Parathyroid adenoma (tissue), 2 donors: ENCODE measurements at regions not wholly inside any gene's neighbourhood (a gene's known extent, or its start where the extent isn't known, plus 50 kb on each side); places are given as distances from the start of the nearest gene placed in this dataset.

ENCODE experiments used
- H2AFZ ChIP-seq: fragments of 300-600 bp; sonication (generic); one replicate; pipeline ENCODE4 v1.7.0; 2017; ENCODE audit warnings: antibody characterized with exemption, mild to moderate bottlenecking
- H3K27ac ChIP-seq: fragments of 300-600 bp; sonication (generic); one replicate; pipeline ENCODE4 v1.7.0; 2017
- H3K27me3 ChIP-seq: fragments of 300-600 bp; sonication (generic); one replicate; pipeline ENCODE4 v1.7.0; 2017; ENCODE audit warnings: low read length; ENCODE audit not compliant: control insufficient read depth, insufficient read depth
- H3K36me3 ChIP-seq: fragments of 300-600 bp; sonication (generic); one replicate; pipeline ENCODE4 v1.7.0; 2017; ENCODE audit warnings: low read length; ENCODE audit not compliant: control insufficient read depth, insufficient read depth
- H3K4me1 ChIP-seq: fragments of 300-600 bp; sonication (generic); one replicate; pipeline ENCODE4 v1.7.0; 2017; ENCODE audit warnings: control low read depth
- H3K4me2 ChIP-seq: fragments of 300-600 bp; sonication (generic); one replicate; pipeline ENCODE4 v1.7.0; 2017; ENCODE audit warnings: low read length
- H3K4me3 ChIP-seq: fragments of 300-600 bp; sonication (generic); one replicate; pipeline ENCODE4 v1.7.0; 2017; ENCODE audit warnings: low read depth, low read length
- H3K79me2 ChIP-seq: fragments of 300-600 bp; sonication (generic); one replicate; pipeline ENCODE4 v1.7.0; 2017; ENCODE audit warnings: control low read depth
- H3K9ac ChIP-seq: fragments of 300-600 bp; sonication (generic); one replicate; pipeline ENCODE4 v1.7.0; 2017; ENCODE audit warnings: mild to moderate bottlenecking
- H3K9me3 ChIP-seq: fragments of 300-600 bp; sonication (generic); one replicate; pipeline ENCODE4 v1.7.0; 2017; ENCODE audit warnings: low read length; ENCODE audit not compliant: control insufficient read depth
- CTCF ChIP-seq: fragments of 300-600 bp; sonication (generic); IDR thresholded peaks from one replicate; pipeline ENCODE4 v1.7.0; 2017; ENCODE audit warnings: antibody characterized with exemption, mild to moderate bottlenecking
- donor health status: primary hyperparathyroidism.

GRCh38 chr5:155838394-155838793, 488.6 kb upstream of the SGCD start:
- H3K4me1 ChIP-seq, result peaks cover 4% of the 10 kb centered on the region
- no peak overlapping the region for H3K4me3 ChIP-seq
- H2AFZ ChIP-seq, result no peak overlapping the region
- H3K9me3 ChIP-seq, result no peaks in the 10 kb centered on the region
- no peak overlapping the region for H3K9ac ChIP-seq
- no peaks in the 10 kb centered on the region for H3K36me3 ChIP-seq
- H3K4me2 ChIP-seq, result no peak overlapping the region
- no peaks in the 10 kb centered on the region for H3K27me3 ChIP-seq
- TF ChIP-seq CTCF, result no peak
- no peak overlapping the region for H3K27ac ChIP-seq
- peaks cover 19% of the 10 kb centered on the region for H3K79me2 ChIP-seq

GRCh38 chr5:155839251-155840037, 487.5 kb upstream of the SGCD start:
- no peak overlapping the region for H3K9ac ChIP-seq
- H3K4me2 ChIP-seq, result no peak overlapping the region
- no peak for TF ChIP-seq CTCF
- peaks cover 4% of the 10 kb centered on the region for H3K4me1 ChIP-seq
- H3K27ac ChIP-seq, result no peak overlapping the region
- H3K9me3 ChIP-seq, result no peaks in the 10 kb centered on the region
- H3K79me2 ChIP-seq, result peaks cover 17% of the 10 kb centered on the region
- no peak overlapping the region for H3K4me3 ChIP-seq
- H3K36me3 ChIP-seq, result no peaks in the 10 kb centered on the region
- H3K27me3 ChIP-seq, result no peaks in the 10 kb centered on the region
- no peak overlapping the region for H2AFZ ChIP-seq

DNA sequence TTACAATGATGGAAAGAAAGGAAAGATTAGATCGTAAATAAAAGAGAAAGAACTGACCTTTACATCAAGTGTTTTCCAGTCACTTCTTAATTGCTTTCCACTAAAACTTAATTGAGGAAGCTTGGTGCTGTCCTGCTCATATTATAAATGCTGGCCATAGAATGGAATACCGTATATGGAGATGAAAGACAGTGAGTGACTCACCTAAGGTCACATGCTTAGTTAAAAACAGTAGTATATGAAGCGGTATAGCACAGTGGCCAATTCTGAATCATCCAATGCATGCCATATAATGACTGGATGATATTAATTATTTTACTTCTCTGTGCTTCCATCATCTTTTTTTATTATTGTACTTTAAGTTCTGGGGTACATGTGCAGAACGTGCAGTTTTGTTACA, 482.4 kb upstream of the SGCD start:
- Histone ChIP-seq H3K27me3 (no peaks in the 10 kb centered on the region), H3K79me2 (peaks cover 15% of the 10 kb centered on the region), H3K4me1 (peaks cover 4% of the 10 kb centered on the region), H3K4me2 (no peak overlapping the region), H3K27ac (no peak overlapping the region), H3K9ac (no peak overlapping the region), H2AFZ (no peak overlapping the region), H3K9me3 (no peaks in the 10 kb centered on the region), H3K4me3 (no peak overlapping the region), H3K36me3 (no peaks in the 10 kb centered on the region)
- no peak for TF ChIP-seq CTCF

- Histone ChIP-seq H3K9me3 (no peaks in the 10 kb centered on the region), H3K79me2 (peaks cover 18% of the 10 kb centered on the region), H3K9ac (no peak overlapping the region), H3K4me1 (no peaks in the 10 kb centered on the region), H3K27me3 (no peaks in the 10 kb centered on the region), H3K4me2 (no peak overlapping the region), H3K36me3 (no peaks in the 10 kb centered on the region), H2AFZ (no peak overlapping the region), H3K4me3 (no peak overlapping the region), H3K27ac (no peak overlapping the region)
- TF ChIP-seq CTCF, result no peak
These were observed 476.6 kb upstream of the SGCD start for GRCh38 chr5:155850370-155850769.

DNA sequence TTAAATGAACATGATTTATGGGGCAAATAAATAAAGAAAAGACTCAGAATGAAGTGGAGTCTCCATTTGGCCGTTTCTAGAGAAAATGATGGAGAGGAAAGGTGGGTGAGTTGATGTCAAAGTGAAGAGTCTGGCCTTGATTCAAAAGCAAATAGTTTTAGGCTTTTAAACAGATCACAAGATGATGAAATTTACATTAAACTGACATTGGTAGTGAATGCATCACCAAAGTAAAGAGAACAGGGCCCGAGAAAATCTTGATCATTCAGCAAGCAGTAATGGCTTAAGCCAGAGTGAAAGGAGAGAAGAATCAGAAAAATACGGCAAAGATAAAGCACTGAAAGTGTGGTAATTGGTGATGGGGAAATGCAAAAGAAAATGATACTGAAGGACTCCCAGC, 460.0 kb upstream of the SGCD start:
- no peak overlapping the region for H3K9ac ChIP-seq
- H3K27ac ChIP-seq, result no peak overlapping the region
- no peak overlapping the region for H3K4me3 ChIP-seq
- no peaks in the 10 kb centered on the region for H3K27me3 ChIP-seq
- peaks cover 4% of the 10 kb centered on the region for H3K4me1 ChIP-seq
- peaks cover 19% of the 10 kb centered on the region for H3K79me2 ChIP-seq
- no peak overlapping the region for H3K4me2 ChIP-seq
- no peak overlapping the region for H2AFZ ChIP-seq
- no peaks in the 10 kb centered on the region for H3K36me3 ChIP-seq
- no peaks in the 10 kb centered on the region for H3K9me3 ChIP-seq
- TF ChIP-seq CTCF, result no peak
